ENCODE measurements at regions not wholly inside any gene's neighbourhood (a gene's known extent, or its start where the extent isn't known, plus 50 kb on each side); places are given as distances from the start of the nearest gene placed in this dataset.

DNA sequence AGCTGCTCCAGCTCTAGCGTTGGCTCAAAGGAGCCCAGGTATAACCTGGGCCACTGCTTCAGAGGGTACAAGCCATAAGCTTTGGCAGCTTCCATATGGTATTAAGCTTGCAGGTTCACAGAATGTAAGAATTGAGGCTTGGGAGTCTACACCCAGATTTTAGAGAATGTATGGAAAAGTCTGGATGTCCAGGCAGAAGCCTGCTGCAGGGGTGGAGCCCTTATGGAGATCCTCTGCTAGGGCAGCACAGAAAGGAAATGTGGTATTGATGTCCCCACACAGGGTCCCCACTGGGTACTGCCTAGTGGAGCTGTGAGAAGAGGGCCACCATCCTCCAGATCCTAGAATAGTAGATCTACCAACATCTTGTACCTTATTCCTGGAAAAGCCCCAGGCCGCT lies 626.9 kb downstream of the MAT2B start:
- no peaks in the 10 kb centered on the region for H3K27me3 ChIP-seq
- no peak overlapping the region for H3K4me3 ChIP-seq
- ATAC-seq (no peak), DNase-seq (no peak)
- WGBS (ENCODE audit: insufficient coverage, low coverage, low lambda C conversion rate, missing lambda C conversion rate) = 100% methylated on average over 1 of the region's 2 CpGs
- intact Hi-C loops (cut with DNase I) = no loop called here
- no peaks in the 10 kb centered on the region for H3K4me1 ChIP-seq
- H3K36me3 ChIP-seq = no peaks in the 10 kb centered on the region
- TF ChIP-seq, protein P1, sequence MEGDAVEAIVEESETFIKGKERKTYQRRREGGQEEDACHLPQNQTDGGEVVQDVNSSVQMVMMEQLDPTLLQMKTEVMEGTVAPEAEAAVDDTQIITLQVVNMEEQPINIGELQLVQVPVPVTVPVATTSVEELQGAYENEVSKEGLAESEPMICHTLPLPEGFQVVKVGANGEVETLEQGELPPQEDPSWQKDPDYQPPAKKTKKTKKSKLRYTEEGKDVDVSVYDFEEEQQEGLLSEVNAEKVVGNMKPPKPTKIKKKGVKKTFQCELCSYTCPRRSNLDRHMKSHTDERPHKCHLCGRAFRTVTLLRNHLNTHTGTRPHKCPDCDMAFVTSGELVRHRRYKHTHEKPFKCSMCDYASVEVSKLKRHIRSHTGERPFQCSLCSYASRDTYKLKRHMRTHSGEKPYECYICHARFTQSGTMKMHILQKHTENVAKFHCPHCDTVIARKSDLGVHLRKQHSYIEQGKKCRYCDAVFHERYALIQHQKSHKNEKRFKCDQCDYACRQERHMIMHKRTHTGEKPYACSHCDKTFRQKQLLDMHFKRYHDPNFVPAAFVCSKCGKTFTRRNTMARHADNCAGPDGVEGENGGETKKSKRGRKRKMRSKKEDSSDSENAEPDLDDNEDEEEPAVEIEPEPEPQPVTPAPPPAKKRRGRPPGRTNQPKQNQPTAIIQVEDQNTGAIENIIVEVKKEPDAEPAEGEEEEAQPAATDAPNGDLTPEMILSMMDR (IDR thresholded peaks at IDR 0.05) = no peak
- no peak for TF ChIP-seq POLR2A (IDR thresholded peaks at IDR 0.05)
- no peaks in the 10 kb centered on the region for H3K9me3 ChIP-seq
- no peak overlapping the region for H3K27ac ChIP-seq

DNA sequence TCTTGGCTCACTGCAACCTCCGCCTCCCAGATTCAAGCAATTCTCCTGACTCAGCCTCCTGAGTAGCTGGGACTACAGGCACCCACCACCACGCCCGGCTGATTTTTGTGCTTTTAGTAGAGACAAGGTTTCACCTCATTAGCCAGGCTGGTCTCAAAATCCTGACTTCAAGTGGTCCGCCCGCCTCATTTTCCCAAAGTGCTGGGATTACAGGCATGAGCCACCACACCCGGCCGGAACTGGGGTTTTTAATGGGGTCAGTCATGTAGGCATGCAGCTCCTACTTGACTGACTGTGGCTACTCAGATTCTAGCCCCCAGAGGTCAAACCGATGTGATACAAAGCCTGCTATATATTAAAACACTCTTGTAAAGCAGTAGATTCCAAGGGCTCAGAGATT lies 631.7 kb downstream of the MAT2B start:
- WGBS (ENCODE audit: insufficient coverage, low coverage, low lambda C conversion rate, missing lambda C conversion rate) = 78% methylated on average over 7 of the region's 8 CpGs
- Histone ChIP-seq H3K27me3 (no peaks in the 10 kb centered on the region), H3K4me1 (no peaks in the 10 kb centered on the region), H3K36me3 (no peaks in the 10 kb centered on the region), H3K27ac (no peak overlapping the region), H3K4me3 (no peak overlapping the region), H3K9me3 (no peaks in the 10 kb centered on the region)
- ATAC-seq = no peak
- intact Hi-C loops (cut with DNase I) = no loop called here
- DNase-seq = no peak
- no peak for TF ChIP-seq POLR2A (IDR thresholded peaks at IDR 0.05)
- TF ChIP-seq, protein P1 (IDR thresholded peaks at IDR 0.05) = no peak

DNA sequence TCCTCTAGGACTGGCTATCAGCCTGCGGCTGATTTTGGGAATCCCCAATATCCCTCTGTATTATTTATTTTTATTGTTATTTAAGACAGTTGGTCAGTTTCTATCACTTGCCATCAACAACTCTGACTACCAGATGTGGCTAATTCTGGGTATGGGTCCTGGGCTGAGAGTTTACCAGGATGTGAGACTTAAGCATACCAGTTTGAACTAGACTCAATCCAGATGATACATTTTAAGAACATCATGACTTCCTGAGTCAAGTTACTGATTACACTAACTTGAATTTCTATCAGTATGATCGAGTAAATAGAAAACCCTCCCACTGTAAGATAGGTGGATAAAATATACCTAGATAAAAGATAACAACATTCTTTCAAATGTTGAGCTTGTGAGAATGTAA lies 634.0 kb downstream of the MAT2B start:
- Histone ChIP-seq H3K27ac (no peak overlapping the region), H3K36me3 (no peaks in the 10 kb centered on the region), H3K4me1 (no peaks in the 10 kb centered on the region), H3K4me3 (no peak overlapping the region), H3K9me3 (no peaks in the 10 kb centered on the region), H3K27me3 (no peaks in the 10 kb centered on the region)
- ATAC-seq (no peak), DNase-seq (no peak)
- intact Hi-C loops (cut with DNase I) = no loop called here
- TF ChIP-seq, protein P1 (IDR thresholded peaks at IDR 0.05) = no peak
- no peak for TF ChIP-seq POLR2A (IDR thresholded peaks at IDR 0.05)
- 69% methylated on average over 2 of the region's 2 CpGs for WGBS (ENCODE audit: insufficient coverage, low coverage, low lambda C conversion rate, missing lambda C conversion rate)

DNA sequence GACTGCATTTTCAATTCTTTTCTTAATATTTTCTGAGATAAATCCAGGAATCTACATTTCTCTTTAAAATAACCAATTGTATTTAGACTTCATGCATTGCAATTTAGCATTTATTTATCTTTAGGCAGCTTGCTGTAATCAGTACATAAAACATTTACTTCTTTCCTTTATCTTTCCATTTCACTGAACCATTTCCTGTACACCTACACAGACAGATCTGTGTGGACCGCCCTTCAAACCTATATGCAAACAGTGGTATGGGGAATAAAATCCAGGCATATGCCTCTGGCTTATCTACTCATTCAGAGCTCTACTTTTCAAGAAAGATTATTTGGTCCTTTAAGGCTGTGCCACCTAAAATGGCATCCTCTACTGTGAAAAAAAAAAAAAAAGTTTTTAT lies 640.0 kb downstream of the MAT2B start:
- no peaks in the 10 kb centered on the region for H3K36me3 ChIP-seq
- no peaks in the 10 kb centered on the region for H3K4me1 ChIP-seq
- no peak overlapping the region for H3K4me3 ChIP-seq
- WGBS (ENCODE audit: insufficient coverage, low coverage, low lambda C conversion rate, missing lambda C conversion rate) = 43% methylated on average over 1 of the region's 1 CpG
- ATAC-seq (no peak), DNase-seq (no peak)
- no peak overlapping the region for H3K27ac ChIP-seq
- no peaks in the 10 kb centered on the region for H3K9me3 ChIP-seq
- intact Hi-C loops (cut with DNase I) = no loop called here
- no peak for TF ChIP-seq POLR2A (IDR thresholded peaks at IDR 0.05)
- TF ChIP-seq, protein P1 (IDR thresholded peaks at IDR 0.05) = no peak
- no peaks in the 10 kb centered on the region for H3K27me3 ChIP-seq

DNA sequence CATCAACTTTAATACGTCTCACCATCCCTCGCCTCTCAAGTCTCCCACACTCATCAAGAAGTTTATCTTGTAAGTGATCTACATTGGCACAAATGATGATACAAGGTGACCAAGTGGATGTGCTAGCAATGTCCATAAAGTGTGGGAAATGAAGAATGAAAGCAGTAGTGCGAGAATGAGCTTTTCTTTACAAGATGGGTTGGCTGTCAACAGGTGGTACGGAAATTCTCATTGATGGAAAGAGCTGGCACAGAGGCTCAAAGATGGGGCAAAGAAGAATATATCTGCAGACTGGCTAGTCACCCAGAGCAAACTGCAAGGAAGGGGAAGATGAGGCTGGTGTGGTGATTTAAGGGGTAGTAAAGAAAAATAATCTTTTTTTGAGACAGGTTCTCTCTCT lies 640.8 kb downstream of the MAT2B start:
- H3K27me3 ChIP-seq = no peaks in the 10 kb centered on the region
- no peak overlapping the region for H3K4me3 ChIP-seq
- TF ChIP-seq, protein P1 (IDR thresholded peaks at IDR 0.05) = no peak
- TF ChIP-seq POLR2A (IDR thresholded peaks at IDR 0.05) = no peak
- H3K27ac ChIP-seq = no peak overlapping the region
- 47% methylated on average over 4 of the region's 4 CpGs for WGBS (ENCODE audit: insufficient coverage, low coverage, low lambda C conversion rate, missing lambda C conversion rate)
- H3K4me1 ChIP-seq = no peaks in the 10 kb centered on the region
- intact Hi-C loops (cut with DNase I) = no loop called here
- ATAC-seq (no peak), DNase-seq (no peak)
- H3K9me3 ChIP-seq = no peaks in the 10 kb centered on the region
- no peaks in the 10 kb centered on the region for H3K36me3 ChIP-seq
